GM21529 (cell line): ENCODE measurements at regions not wholly inside any gene's neighbourhood (a gene's known extent, or its start where the extent isn't known, plus 50 kb on each side); places are given as distances from the start of the nearest gene placed in this dataset.

Source experiments
- ATAC-seq: cut with Tn5 transposase; IDR thresholded peaks from one replicate; pipeline ENCODE4 v1.9.1; 2021; ENCODE audit not compliant: unreplicated experiment

- no peak for ATAC-seq
Observed at GRCh38 chr3:28087591-28087990, 153.8 kb upstream of the CMC1 start.

GRCh38 chr3:28088811-28089526 lies 152.4 kb upstream of the CMC1 start:
- ATAC-seq = no peak

GRCh38 chr3:28089527-28089897 lies 151.9 kb upstream of the CMC1 start:
- no peak for ATAC-seq

- ATAC-seq = no peak
Observed at GRCh38 chr3:28099296-28099695, 142.1 kb upstream of the CMC1 start.

GRCh38 chr3:28101705-28102104 lies 139.7 kb upstream of the CMC1 start:
- ATAC-seq = no peak

- ATAC-seq = no peak
Observed at GRCh38 chr3:28103861-28104260, 137.6 kb upstream of the CMC1 start.

GRCh38 chr3:28104896-28105534 lies 136.4 kb upstream of the CMC1 start:
- no peak for ATAC-seq

- ATAC-seq = no peak
Observed at GRCh38 chr3:28109829-28110228, 131.6 kb upstream of the CMC1 start.

GRCh38 chr3:28110869-28111268 lies 130.6 kb upstream of the CMC1 start:
- no peak for ATAC-seq

GRCh38 chr3:28114893-28115292 lies 126.5 kb upstream of the CMC1 start:
- no peak for ATAC-seq

- no peak for ATAC-seq
Observed at GRCh38 chr3:28115316-28115715, 126.1 kb upstream of the CMC1 start.

- ATAC-seq = no peak
Observed at GRCh38 chr3:28117598-28117997, 123.8 kb upstream of the CMC1 start.

- ATAC-seq = no peak
Observed at GRCh38 chr3:28118087-28118486, 123.3 kb upstream of the CMC1 start.

- no peak for ATAC-seq
Observed at GRCh38 chr3:28122227-28122626, 119.2 kb upstream of the CMC1 start.

GRCh38 chr3:28124882-28125281 lies 116.5 kb upstream of the CMC1 start:
- no peak for ATAC-seq

GRCh38 chr3:28125342-28125741 lies 116.1 kb upstream of the CMC1 start:
- ATAC-seq = no peak

GRCh38 chr3:28130836-28131235 lies 110.6 kb upstream of the CMC1 start:
- ATAC-seq = no peak

GRCh38 chr3:28132941-28133340 lies 108.5 kb upstream of the CMC1 start:
- no peak for ATAC-seq

GRCh38 chr3:28134198-28134597 lies 107.2 kb upstream of the CMC1 start:
- ATAC-seq = no peak

GRCh38 chr3:28134792-28135375 lies 106.5 kb upstream of the CMC1 start:
- ATAC-seq = no peak

GRCh38 chr3:28136607-28137216 lies 104.7 kb upstream of the CMC1 start:
- no peak for ATAC-seq

- ATAC-seq = no peak
Observed at GRCh38 chr3:28138043-28138610, 103.3 kb upstream of the CMC1 start.
